Activated B cell treated with CpG ODN at 0.5 μM for 24 hours (primary cell): ENCODE measurements at regions not wholly inside any gene's neighbourhood (a gene's known extent, or its start where the extent isn't known, plus 50 kb on each side); places are given as distances from the start of the nearest gene placed in this dataset.
A peak's percentile ranks its signal among the peaks of the same experiment; 100 is the strongest.
"Not testable (repeated sequence)": the region's sequence is repeated elsewhere in the genome, so short reads cannot be mapped to it uniquely, and the experiment has no call there.

Source experiments
- ATAC-seq: fragments of 200-7000 bp; cut with Tn5 transposase; one replicate; pipeline ENCODE4 v1.10.0; 2021; ENCODE audit warnings: low read depth, mild to moderate bottlenecking, moderate library complexity
- CTCF ChIA-PET: fragments of 350-600 bp; sonication (Branson Sonifier 250); formaldehyde crosslinking; loops from one replicate; lab custom pipeline; 2021; ENCODE audit warnings: antibody characterized with exemption; lab: Charles Lee
- POLR2A ChIA-PET: fragments of 350-600 bp; sonication (Branson Sonifier 250); formaldehyde crosslinking; loops from one replicate; lab custom pipeline; 2021; ENCODE audit warnings: antibody characterized with exemption; lab: Charles Lee
- DNase-seq: peaks from one replicate; pipeline ENCODE4 v3.0.0; 2022
- H3K27ac Mint-ChIP-seq: one replicate; pipeline ENCODE4 v1.8.0; 2020; ENCODE audit warnings: mixed read lengths
- H3K27me3 Mint-ChIP-seq: one replicate; pipeline ENCODE4 v1.8.0; 2021; ENCODE audit warnings: mixed read lengths
- H3K36me3 Mint-ChIP-seq: one replicate; pipeline ENCODE4 v1.8.0; 2021; ENCODE audit warnings: low read depth, mixed read lengths
- H3K4me1 Mint-ChIP-seq: one replicate; pipeline ENCODE4 v1.8.0; 2021; ENCODE audit warnings: mixed read lengths
- H3K4me3 Mint-ChIP-seq: one replicate; pipeline ENCODE4 v1.8.0; 2020; ENCODE audit warnings: mild to moderate bottlenecking, mixed read lengths
- H3K9me3 Mint-ChIP-seq: one replicate; pipeline ENCODE4 v1.8.0; 2020; ENCODE audit warnings: mixed read lengths
- intact Hi-C: fragments of 100-400 bp; cut with micrococcal nuclease; formaldehyde crosslinking; loops from one replicate; pipeline ENCODE4 v1.15.1; 2024
- TF ChIP-seq, protein P1 (sequence below): fragments of 200-600 bp; IDR thresholded peaks from one replicate; pipeline ENCODE4 v1.8.0; 2022; ENCODE audit warnings: antibody characterized with exemption, mild to moderate bottlenecking

- Mint-ChIP-seq H3K4me1 (peaks cover 31% of the 10 kb centered on the region), H3K9me3 (no peaks in the 10 kb centered on the region), H3K4me3 (no peak overlapping the region), H3K27me3 (no peaks in the 10 kb centered on the region), H3K36me3 (no peaks in the 10 kb centered on the region), H3K27ac (no peak overlapping the region)
- ATAC-seq (no peak), DNase-seq (no peak)
- intact Hi-C loops, result no loop called here
- TF ChIP-seq, protein P1, sequence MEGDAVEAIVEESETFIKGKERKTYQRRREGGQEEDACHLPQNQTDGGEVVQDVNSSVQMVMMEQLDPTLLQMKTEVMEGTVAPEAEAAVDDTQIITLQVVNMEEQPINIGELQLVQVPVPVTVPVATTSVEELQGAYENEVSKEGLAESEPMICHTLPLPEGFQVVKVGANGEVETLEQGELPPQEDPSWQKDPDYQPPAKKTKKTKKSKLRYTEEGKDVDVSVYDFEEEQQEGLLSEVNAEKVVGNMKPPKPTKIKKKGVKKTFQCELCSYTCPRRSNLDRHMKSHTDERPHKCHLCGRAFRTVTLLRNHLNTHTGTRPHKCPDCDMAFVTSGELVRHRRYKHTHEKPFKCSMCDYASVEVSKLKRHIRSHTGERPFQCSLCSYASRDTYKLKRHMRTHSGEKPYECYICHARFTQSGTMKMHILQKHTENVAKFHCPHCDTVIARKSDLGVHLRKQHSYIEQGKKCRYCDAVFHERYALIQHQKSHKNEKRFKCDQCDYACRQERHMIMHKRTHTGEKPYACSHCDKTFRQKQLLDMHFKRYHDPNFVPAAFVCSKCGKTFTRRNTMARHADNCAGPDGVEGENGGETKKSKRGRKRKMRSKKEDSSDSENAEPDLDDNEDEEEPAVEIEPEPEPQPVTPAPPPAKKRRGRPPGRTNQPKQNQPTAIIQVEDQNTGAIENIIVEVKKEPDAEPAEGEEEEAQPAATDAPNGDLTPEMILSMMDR, result no peak
- ChIA-PET POLR2A (no interaction called here), CTCF (no interaction called here)
These were observed 89.5 kb upstream of the UMPS start for GRCh38 chr3:124640635-124641306.

GRCh38 chr3:124643453-124643852 is 86.8 kb upstream of the UMPS start:
- Mint-ChIP-seq H3K27ac (no peak overlapping the region), H3K4me1 (peaks cover 27% of the 10 kb centered on the region), H3K36me3 (no peaks in the 10 kb centered on the region), H3K27me3 (peaks cover 6% of the 10 kb centered on the region), H3K4me3 (no peak overlapping the region), H3K9me3 (peaks cover 4% of the 10 kb centered on the region)
- TF ChIP-seq, protein P1, result no peak
- ATAC-seq (no peak), DNase-seq (no peak)
- intact Hi-C loops, result no loop called here
- CTCF ChIA-PET, result no interaction called here
- POLR2A ChIA-PET, result no interaction called here

DNA sequence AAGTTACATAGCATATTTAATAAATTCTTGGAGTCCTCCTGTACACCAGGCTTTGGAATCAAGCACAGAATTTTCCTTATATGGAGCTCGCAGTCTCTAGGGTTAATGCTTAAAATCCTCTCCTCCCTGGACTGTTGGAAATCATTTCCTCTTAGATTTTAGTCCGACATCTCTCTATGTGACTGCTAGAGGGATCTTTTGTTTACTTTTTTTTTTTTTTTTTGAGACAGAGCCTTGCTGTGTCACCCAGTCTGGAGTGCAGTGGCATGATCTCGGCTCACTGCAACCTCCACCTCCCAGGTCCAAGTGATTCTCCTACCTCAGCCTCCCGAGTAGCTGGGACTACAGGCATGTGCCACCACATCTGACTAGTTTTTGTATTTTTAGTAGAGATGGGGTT is 84.1 kb upstream of the UMPS start:
- intact Hi-C loops, ATAC-seq, H3K27ac Mint-ChIP-seq, H3K4me3 Mint-ChIP-seq, CTCF ChIA-PET, H3K36me3 Mint-ChIP-seq, H3K27me3 Mint-ChIP-seq, DNase-seq, H3K9me3 Mint-ChIP-seq: not testable (repeated sequence)
- POLR2A ChIA-PET, result interaction anchor here (0.7 kb wide), 1 partner anchor 48 kb away, joined by 4 read pairs; no protein-coding TSS in a partner anchor
- peaks cover 18% of the 10 kb centered on the region for H3K4me1 Mint-ChIP-seq

DNA sequence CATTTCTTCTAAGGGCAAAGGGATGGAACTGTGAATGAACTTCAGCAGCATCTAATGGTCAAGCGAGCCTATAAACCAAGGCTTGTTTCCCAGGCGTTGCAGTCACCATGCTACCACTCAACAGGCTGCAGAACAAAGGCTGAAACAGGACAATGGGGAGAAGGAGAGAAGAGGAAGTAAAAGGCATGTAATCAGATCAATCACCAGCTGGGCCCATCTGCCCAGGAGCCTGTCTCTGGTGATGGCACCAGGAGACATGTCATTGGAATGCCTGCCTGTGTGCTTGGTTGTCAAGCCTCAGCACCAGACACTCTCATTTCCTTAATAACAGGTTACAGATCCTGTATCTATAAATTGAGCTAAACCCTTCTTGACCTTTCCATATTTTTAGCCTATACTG is 81.7 kb upstream of the UMPS start:
- ATAC-seq (no peak), DNase-seq (no peak)
- Mint-ChIP-seq H3K27me3 (peaks cover 6% of the 10 kb centered on the region), H3K36me3 (no peaks in the 10 kb centered on the region), H3K27ac (no peak overlapping the region), H3K4me3 (no peak overlapping the region), H3K9me3 (peaks cover 4% of the 10 kb centered on the region), H3K4me1 (peaks cover 22% of the 10 kb centered on the region)
- intact Hi-C loops, result no loop called here
- POLR2A ChIA-PET, result no interaction called here
- TF ChIP-seq, protein P1, result no peak
- CTCF ChIA-PET, result no interaction called here

- Mint-ChIP-seq H3K27me3 (peaks cover 7% of the 10 kb centered on the region), H3K4me1 (peaks cover 16% of the 10 kb centered on the region), H3K36me3 (no peaks in the 10 kb centered on the region), H3K4me3 (peak overlapping the region; percentile 9), H3K27ac (peak overlapping the region; percentile 27), H3K9me3 (peaks cover 4% of the 10 kb centered on the region)
- DNase-seq (no peak), ATAC-seq (no peak)
- ChIA-PET CTCF (no interaction called here), POLR2A (no interaction called here)
- TF ChIP-seq, protein P1, result no peak
- intact Hi-C loops, result no loop called here
These were observed 79.5 kb upstream of the UMPS start for GRCh38 chr3:124650798-124651197.

DNA sequence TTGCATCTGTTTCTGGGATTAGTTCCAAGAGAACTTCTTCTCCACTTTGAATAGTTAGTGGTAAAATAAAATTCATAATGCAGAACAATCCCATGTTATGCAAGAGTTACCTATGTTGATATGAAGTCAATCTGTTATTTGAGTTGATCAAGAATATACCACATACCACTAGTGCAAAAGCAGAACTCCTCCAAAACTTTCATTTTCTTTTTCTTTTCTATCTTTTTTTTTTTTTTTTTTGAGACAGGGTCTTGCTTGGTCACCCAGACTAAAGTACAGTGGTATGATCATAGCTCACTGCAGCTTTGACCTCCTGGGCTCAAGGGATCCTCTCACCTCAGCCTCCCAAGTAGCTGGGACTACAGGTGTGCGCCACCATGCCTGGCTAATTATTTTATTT is 78.8 kb upstream of the UMPS start:
- H3K27me3 Mint-ChIP-seq, H3K4me3 Mint-ChIP-seq, CTCF ChIA-PET, DNase-seq, H3K27ac Mint-ChIP-seq, H3K9me3 Mint-ChIP-seq, ATAC-seq, intact Hi-C loops, H3K36me3 Mint-ChIP-seq: not testable (repeated sequence)
- POLR2A ChIA-PET, result interaction anchor here (0.7 kb wide), 1 partner anchor 9 kb away, joined by 5 read pairs; no protein-coding TSS in a partner anchor
- H3K4me1 Mint-ChIP-seq, result peaks cover 16% of the 10 kb centered on the region
